ENCODE measurements at regions not wholly inside any gene's neighbourhood (a gene's known extent, or its start where the extent isn't known, plus 50 kb on each side); places are given as distances from the start of the nearest gene placed in this dataset.

GRCh38 chr6:147106759-147107401, 97.3 kb upstream of the STXBP5 start:
- no peak for TF ChIP-seq CTCF (IDR thresholded peaks at IDR 0.05; ENCODE audit: low read length)
- no peak for TF ChIP-seq EZH2 (optimal IDR thresholded peaks at IDR 0.05; ENCODE audit: low read depth, low read length)

All from MM.1S (cell line).